ENCODE measurements at regions not wholly inside any gene's neighbourhood (a gene's known extent, or its start where the extent isn't known, plus 50 kb on each side); places are given as distances from the start of the nearest gene placed in this dataset.
A peak's percentile ranks its signal among the peaks of the same experiment; 100 is the strongest.

GRCh38 chr2:129925381-129925780 lies 54.1 kb upstream of the RAB6C start:
- TF ChIP-seq USF1 (IDR thresholded peaks at IDR 0.05; ENCODE audit: borderline replicate concordance, low read depth) (no peak), CTCF (IDR thresholded peaks at IDR 0.05) (no peak), JUND (IDR thresholded peaks at IDR 0.05) (no peak), RAD21 (IDR thresholded peaks at IDR 0.05; ENCODE audit: low read length) (peak; percentile 42), EP300 (IDR thresholded peaks at IDR 0.05; ENCODE audit: borderline replicate concordance in 1 of 2, low read depth in 1 of 2, low read length in 1 of 2) (no peak)

All from SK-N-SH (cell line).